ENCODE measurements at regions not wholly inside any gene's neighbourhood (a gene's known extent, or its start where the extent isn't known, plus 50 kb on each side); places are given as distances from the start of the nearest gene placed in this dataset.

DNA sequence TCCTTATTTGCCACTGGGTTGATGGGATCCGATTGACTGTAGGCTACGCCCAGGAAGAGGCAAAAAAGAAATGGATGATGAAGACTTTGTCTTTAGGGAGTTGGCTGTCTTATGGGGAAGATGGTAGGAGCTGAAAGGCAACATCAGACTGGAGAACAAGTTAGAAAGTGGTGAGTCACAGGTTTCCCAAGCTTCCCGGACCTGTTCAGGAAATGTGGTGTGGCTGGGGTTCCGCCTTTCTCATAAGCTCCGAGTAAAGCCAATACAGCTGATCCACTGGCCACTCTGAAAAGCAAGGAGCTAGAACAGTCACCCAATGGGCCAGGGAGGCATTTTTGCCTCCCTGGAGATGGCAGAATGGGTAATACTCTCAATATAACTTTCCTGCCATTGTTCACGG, 194.5 kb downstream of the SNX19 start:
- TF ChIP-seq, protein P1, sequence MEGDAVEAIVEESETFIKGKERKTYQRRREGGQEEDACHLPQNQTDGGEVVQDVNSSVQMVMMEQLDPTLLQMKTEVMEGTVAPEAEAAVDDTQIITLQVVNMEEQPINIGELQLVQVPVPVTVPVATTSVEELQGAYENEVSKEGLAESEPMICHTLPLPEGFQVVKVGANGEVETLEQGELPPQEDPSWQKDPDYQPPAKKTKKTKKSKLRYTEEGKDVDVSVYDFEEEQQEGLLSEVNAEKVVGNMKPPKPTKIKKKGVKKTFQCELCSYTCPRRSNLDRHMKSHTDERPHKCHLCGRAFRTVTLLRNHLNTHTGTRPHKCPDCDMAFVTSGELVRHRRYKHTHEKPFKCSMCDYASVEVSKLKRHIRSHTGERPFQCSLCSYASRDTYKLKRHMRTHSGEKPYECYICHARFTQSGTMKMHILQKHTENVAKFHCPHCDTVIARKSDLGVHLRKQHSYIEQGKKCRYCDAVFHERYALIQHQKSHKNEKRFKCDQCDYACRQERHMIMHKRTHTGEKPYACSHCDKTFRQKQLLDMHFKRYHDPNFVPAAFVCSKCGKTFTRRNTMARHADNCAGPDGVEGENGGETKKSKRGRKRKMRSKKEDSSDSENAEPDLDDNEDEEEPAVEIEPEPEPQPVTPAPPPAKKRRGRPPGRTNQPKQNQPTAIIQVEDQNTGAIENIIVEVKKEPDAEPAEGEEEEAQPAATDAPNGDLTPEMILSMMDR (IDR thresholded peaks at IDR 0.05; ENCODE audit: low read depth, low read length), result no peak
- H3K4me3 ChIP-seq (replicated peaks in 1 of 2; ENCODE audit: low read depth in 2 of 2, low read length in 2 of 2), result no peak overlapping the region
- DNase-seq (ENCODE audit: low read depth in 2 of 2), result peak; percentile 79 to 88

DNA sequence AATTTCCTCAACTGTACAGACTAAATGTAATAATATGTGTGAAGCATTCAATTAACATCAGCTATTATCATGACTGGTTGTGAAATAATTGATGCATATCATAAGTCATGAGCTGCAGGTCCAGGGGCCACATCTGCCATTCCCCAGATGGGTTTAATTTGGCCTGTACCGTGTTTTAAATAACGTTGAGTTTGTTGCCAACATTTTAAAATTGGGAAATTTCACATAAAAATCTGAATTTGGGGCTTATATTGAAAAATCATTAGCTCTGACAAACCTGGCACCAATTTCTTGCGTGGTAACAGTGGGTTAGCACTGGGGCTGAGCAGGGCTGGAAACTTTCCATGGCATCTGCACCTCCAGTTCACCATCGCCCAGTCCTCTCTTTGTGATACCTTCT, 193.9 kb downstream of the SNX19 start:
- TF ChIP-seq, protein P1 (IDR thresholded peaks at IDR 0.05; ENCODE audit: low read depth, low read length), result no peak
- no peak overlapping the region for H3K4me3 ChIP-seq (replicated peaks in 1 of 2; ENCODE audit: low read depth in 2 of 2, low read length in 2 of 2)
- no peak for DNase-seq (ENCODE audit: low read depth in 2 of 2)

DNA sequence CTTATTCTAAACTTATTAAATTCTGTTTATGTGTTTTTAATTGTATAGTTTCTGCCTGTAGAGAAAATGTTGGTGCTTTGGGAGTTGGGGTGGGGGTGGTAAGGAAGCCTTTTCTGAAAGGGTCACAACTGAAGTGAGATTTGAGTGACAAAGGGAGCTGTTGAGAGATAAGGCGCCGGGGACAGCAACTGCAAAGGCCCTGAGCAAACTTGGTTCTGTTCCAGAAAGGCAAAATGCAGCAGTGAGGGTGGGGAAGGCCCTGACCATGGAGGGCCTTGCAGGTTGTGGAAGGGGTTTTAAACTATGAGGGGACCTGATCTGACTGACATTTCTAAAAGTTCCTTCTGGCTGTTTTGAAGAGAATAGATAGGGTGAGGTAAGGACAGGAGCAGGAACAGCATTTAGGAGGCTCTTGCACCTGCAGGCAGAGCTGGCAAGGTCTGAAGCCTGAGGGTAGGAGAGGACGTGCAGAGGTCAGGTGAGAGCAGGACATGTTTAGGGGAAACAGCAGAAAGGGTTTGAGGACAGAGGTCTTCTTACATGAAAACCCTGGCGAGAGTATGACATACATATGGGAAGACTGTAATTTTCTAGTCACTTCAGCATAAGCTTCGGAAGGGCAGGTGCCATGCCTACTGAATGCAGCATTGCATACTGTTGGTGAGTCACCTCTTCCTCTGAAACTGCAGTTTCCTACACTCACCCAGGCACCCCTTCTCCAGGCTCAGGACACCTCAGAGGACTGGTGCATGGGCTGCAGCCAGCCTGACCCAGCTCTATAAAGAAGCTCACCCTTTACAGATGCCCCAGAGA, 190.7 kb downstream of the SNX19 start:
- TF ChIP-seq, protein P1 (IDR thresholded peaks at IDR 0.05; ENCODE audit: low read depth, low read length), result no peak
- peak in 1 of 2 donors; percentile 44 for DNase-seq (ENCODE audit: low read depth in 2 of 2)
- no peak overlapping the region for H3K4me3 ChIP-seq (replicated peaks in 1 of 2; ENCODE audit: low read depth in 2 of 2, low read length in 2 of 2)

DNA sequence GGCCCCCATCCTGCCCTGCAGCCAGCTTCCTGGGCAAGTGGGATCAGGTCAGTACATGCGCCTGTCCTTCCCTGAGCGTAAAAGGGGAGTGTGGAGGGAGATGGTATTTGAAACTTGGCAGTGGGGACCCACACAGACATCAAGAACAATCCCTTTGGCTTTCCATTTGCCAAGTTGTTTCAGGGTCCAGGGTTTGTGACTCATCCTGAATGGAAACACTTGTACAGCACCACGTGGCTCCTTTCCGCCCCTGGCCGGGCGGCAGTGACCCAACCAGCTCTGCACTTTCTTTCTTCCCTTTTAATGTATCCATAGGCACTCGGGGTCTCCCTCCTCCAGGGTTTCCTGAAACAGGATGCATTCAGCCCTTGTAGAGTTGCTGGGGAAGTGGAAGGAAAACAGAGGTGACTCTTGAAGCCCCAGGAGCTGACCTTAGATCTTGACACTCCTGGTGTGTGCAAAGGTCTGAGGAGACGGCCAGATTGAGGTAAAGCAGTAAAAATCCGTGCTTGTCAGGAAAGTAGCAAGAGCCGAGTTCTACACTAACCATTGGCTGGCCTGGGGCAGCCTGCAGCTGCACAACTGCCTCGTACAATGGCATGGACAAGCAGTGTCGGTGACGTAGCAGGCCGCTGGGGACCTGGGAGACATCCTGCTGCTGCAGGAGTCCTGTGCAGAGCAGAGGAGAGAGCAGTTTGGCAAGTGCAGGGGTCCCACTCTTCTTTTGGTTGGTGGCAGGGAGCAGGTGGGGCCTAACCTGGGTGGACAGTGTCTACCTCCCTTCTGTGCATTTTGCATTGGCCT, 189.8 kb downstream of the SNX19 start:
- DNase-seq (ENCODE audit: low read depth in 2 of 2), result peak; percentile 47 to 83
- TF ChIP-seq, protein P1 (IDR thresholded peaks at IDR 0.05; ENCODE audit: low read depth, low read length), result no peak
- no peak overlapping the region for H3K4me3 ChIP-seq (replicated peaks in 1 of 2; ENCODE audit: low read depth in 2 of 2, low read length in 2 of 2)

DNA sequence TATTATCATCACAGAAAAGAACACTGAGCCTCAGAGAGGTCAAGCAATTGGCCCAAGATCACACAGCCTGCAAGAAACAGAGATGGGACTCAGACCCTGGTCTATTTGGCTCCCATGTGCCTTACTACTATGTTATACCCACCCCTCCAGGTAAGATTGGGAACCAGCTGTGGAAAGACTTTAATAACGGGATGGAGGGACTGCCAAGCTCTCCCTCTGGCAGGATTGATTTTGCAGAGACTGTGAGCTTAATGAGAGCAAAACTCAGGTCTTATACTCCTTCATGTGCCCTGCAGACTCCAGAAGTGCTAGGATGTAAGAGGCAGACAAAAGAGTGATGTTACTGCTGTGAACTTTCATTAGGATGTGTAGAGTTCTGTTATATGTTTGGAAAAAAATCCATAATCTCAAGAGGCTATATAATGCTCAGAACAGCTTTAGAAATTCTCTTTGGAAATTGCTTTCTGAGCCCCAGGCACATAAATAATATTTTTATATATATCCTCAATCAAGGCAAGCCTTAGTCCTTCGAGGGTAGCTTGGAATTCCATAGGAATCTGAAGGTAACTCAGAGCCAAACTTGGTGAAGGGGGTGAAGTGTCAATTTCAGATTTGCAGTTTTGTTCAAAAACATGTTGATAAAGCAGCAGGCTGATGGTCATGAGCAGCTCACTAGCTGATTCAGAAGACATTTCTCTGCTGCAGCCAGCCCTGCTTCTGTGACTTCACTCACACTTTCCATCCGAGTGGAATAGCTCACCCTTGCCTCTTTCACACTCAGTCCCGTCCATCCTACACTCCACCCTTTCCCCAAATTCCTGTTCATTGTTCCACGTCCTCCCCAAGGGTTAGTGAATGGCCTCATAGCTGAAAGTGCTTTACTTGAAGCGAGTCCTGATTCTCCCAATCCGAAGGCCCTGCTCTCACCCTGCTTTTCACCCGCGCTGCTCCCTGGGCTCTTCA, 188.8 kb downstream of the SNX19 start:
- no peak for DNase-seq (ENCODE audit: low read depth in 2 of 2)
- TF ChIP-seq, protein P1 (IDR thresholded peaks at IDR 0.05; ENCODE audit: low read depth, low read length), result no peak
- H3K4me3 ChIP-seq (replicated peaks in 1 of 2; ENCODE audit: low read depth in 2 of 2, low read length in 2 of 2), result no peak overlapping the region

Data from cardiac fibroblast (primary cell).